Stimulated activated CD8-positive, alpha-beta memory T cell treated with anti-CD3 and anti-CD28 coated beads, Interleukin-4, amount 100 ng/mL, for 4 hours (primary cell): ENCODE measurements at regions not wholly inside any gene's neighbourhood (a gene's known extent, or its start where the extent isn't known, plus 50 kb on each side); places are given as distances from the start of the nearest gene placed in this dataset.

Experiments used
- DNase-seq, 2 donors: peaks; one replicate each; pipeline ENCODE4 v3.0.0-alpha.2; 2020; ENCODE audit warnings: low read depth in 2 of 2, low spot score in 1 of 2

DNA sequence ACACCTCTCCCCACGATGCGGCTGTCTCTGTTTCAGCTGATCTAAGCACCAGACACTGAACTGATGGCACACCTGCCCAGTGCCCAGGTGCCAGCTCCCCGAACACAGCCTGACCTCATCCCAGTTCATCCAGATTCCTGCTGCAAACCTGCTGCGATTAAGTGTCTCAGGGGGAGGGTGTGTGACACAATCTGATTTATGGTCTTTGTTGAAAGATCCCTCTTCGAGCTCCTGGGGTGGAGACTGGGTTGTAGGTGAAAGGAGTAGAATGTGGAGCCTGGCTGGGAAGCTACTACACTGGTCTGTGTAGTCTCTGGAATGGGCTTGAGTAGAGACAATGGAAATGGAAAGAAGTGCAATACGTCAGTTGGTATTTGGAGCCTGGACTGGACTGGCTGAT is 390.3 kb downstream of the SHANK2 start:
- no peak for DNase-seq

DNA sequence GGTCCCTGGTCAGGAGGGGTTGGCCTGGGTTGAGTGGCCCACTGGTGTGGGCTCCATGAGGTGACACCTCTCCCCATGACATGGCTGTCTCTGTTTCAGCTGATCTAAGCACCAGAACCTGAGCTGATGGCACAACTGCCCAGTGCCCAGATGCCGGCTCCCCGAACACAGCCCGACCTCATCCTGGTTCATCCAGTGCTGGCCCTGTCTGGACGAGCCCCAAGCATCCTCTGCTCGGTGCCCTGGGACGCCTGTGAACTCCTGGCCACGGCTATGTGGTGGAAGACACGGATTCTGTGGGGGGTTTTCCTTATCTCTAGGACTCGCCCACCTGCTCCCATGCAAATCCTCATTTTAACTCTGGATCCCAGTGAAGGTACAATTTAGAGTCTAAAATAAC is 389.2 kb downstream of the SHANK2 start:
- no peak for DNase-seq

DNA sequence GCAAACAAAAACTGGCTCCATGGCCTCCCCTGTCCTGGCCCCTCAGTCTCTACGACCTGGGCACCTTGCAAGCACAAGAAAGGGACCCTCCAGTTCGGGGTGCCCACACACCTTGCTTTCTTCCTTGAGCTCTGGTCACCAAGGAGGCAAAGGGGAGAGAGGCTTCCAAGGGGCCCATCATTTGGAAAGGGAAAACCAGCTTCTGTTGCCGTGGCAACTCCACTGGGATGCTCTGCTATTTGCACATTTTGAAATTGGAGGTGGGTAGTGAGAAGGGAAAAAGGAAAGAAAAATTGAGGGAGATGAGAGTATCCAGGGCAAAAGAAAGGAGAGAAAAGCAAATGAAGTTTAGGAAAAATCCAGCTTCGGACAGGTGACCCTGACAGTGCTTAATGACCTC is 388.4 kb downstream of the SHANK2 start:
- DNase-seq: no peak

DNA sequence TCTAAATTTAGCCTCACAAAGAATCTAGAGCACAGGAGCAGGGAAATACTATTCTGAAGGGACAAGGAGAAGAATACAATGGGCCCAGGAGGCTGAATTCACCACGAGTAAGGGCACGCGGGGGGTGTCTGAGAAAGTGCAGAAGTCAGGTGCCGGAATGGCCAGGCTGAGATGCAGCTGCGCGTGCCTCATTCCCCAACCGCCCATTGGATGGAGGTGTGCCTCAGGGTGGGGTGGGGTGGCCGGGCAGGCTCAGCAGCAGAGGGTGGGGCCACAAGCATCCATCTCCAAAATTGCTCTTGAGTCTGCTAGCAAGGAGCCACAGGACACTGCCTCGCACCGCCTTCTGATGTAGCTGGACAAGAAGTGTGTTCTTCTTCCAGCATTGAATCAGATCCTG is 387.0 kb downstream of the SHANK2 start:
- no peak for DNase-seq

DNA sequence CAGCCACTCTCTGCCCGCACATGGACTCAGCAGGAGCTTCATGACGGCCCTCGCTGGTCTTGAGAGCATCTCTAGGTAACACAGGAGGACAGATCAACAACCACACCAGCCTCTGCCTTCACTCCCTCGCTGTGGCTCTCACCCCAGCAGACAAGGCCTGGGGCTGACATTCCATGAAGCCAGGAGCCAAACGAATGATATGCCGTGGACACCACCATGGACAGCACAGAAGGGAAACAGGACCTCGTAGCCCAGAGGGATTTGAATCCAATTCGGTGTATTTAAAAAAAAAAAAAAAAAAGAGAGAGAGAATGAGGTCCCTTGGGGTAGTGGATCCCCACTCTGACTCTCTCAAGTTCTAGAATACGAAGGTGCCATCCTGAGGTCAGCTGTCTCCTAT is 385.5 kb downstream of the SHANK2 start:
- no peak for DNase-seq

DNA sequence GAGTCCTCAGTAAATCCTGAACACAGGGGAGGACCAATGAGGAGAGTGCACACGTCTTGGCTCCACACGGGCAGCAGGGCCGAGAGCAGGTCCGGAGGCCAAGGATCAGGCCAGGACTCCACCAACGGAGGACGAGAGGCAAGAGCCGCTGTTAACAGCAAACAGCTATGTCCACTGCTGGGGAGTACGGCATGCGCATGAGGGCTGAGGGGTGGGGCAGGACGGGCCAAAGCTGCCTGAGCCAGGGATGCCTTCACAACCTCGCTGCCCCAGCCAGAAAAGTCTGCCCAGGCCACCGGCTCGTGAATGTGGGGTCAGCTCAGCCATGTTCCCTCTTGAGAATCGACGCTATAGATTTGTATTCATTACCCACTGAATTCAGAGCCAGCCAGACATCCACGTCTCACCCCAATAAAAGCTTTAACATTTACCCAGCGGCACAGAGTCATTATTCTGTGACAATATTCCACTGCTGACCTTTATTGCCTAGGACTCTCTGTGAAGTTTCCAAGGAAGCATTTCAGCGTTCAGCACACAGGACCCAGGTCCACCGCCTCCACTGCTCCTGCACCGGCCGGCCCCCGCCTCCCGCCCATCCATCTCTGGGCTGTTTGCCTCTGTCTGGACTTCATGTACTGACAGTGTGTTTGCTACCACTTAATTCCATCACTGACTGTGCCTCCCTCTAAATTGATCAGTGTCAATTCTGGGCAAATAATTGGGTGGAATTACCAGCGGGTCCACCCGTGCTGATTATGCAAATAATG is 384.9 kb downstream of the SHANK2 start:
- DNase-seq: no peak

DNA sequence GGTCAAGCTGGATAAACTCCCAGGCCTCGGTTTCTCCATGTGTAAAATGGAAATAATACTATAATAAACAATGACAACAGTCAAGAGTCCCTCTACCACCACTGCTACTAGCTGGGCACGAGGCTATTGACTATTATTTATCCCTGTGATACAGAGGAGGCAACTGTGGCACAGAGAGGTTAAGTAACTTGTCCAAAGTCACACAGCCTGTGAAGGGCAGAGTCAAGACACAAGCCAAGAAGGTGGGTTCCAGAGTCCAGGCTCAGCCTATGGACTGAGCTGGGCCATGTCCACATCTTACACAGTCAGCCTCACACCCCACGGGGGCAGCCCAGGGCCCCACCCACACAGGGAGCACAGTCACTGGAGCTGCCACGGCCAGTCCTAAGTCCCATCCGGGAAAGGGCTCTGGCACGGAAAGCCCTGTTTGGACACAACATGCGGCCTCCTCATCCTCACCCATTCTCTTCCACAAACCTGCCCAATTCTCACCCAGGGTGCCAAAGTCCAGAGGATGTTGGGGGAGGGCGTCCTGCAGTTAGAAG is 384.0 kb downstream of the SHANK2 start:
- no peak for DNase-seq

DNA sequence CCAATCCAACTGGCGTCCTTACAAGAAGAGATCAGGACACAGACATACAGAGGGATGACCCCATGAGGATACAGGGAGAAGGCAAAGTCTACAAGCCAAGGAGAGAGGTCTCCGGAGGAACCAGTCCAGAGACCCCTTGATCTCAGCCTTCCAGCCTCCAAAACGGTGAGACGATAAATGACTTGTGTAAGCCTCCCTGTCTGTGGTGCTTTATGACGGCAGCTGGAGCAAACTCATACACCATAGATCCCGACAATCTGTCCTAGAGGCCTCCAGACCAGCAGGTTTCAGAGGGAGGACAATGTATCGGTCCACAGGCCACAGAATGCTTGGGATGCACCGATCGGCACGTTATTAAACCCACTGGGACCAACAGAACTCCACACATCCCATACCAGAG is 383.3 kb downstream of the SHANK2 start:
- DNase-seq: no peak

DNA sequence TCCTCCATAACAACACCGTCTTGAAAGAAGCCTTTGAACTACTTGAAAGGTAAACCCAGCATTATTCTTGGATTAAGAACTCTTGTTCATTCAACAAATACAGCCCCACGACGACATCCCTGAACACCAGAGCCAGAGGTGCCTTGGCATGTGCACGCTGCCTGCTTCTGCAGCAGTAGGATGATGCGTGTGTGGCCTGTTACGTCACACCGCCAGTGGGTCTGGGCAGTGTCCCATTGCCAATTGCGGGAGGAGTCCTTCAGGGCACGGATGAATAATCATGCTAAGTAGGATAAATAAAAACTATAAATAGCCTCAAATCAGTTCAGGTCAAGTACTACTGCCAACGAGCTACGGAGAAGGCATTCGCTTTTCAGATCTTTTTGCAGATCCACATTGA is 380.5 kb downstream of the SHANK2 start:
- DNase-seq: no peak

DNA sequence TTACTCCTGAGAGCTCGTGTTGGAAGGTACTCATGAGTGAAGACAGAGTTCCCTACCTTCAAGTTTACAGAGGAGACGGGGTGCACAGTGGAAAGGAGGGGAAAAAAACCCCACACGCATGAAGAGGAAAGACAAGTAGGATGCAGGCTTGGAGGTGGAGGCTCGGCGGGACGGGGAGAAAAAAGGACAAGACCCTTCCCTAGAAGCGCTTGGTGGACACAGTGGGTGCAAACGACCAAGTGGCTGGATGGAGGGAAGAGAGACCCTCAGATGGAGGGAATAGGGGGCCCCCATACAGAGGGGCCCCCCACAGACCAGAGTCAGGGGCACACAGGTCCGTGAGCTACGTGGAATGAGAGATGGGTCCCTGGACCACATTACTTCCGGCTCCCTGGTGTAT is 380.1 kb downstream of the SHANK2 start:
- no peak for DNase-seq

DNA sequence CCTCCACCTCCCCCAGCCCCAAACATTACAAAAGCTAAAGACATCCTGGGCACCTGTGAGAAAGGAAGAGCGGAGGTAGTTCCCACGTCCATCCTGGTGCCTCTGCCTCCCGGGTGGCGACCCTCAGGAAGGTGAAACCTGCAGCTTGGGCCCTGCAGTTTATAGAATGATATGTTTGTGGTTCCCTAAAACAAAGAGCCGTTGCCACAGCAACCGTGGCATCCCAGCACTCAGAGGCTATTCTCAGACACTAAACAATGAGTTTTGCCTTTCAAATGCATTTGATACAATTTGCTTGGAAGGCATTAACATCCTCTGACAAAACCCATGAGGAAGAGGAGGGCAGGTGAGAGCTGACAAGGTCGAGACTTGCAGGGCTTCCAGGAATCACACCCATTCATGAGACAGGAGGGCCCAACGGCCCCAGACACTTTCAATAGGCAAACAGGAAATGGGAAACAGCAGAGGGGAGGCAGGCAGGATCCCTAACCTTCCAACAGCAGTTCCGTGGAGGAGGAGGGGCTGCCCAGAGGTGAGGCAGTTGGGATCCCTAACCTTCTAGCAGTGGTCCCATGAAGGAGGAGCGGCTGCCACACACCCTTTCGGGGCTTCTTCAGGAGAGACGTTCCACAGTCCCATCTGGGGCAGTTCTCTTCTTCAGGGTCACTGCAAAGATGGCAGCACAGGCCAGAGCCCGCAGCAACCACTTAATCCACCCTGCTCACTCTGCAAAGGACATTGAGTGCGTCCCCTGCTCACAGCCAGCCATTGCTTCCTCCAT is 379.2 kb downstream of the SHANK2 start:
- DNase-seq: no peak

DNA sequence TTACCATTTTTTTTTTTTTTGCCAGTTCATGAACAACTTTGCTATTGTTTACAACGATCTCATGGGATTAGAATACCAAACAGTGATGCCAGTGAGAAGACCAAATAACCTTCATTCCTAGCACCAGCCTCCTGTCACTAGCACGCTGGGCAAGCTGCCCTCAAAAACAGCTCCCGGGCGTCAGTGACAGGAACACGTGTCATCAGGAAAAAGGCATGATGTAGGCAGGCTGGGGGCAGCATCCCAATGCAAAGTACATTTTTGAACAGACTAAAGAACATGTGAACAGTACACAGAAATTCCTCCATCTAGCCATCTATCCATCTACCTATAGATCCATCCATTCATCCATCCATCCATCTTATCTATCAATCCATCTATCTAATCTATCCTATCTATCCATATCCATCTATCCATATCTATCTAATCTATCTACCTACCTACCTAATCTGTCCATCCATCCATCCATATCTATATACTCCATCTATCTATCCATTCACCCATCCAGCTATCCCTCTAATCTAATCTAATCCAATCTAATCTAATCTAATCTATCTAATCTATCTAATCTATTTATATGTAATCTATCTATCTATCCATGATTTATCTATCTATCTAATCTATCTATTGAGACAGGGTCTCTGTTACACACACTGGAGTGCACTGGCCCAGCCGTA is 378.5 kb downstream of the SHANK2 start:
- DNase-seq: no peak

DNA sequence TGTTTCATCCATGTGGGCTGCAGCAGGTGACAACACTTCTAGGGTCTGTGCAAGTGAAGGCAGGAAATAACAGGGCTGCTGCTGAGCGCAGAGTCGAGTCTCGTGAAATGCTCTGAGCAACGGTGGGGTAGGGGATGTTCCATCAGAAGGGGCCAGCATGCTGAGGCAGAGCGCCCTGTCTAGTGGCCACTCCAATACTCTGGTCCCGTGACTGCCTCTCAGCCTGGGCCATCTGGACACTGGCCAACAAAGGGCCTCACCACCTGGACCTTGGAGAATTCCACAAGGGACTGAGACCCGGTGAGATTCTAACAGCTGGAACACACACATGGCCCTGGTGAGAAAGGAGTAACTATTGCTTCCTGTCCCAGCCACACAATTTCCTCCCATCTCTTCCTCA is 375.7 kb downstream of the SHANK2 start:
- no peak for DNase-seq

DNA sequence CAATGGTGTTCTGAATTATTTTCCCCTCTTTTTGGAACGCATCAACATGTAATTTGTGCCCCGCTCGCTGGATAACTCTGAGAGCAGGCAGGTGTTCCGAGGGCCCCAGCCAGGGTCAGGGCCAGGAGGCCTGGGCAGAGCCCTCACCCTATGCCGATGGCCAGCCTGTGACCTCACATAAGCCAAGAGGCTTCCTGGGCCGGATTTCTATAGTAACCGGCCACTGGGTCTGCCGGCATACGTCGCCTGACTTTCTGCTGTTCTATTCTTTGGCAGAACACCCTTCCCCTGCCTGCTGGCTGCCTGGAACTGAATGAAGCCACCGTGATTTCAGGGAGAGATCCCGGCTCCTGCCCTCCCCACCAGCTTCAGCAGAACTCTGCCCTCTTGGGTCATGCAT is 375.2 kb downstream of the SHANK2 start:
- DNase-seq: no peak

DNA sequence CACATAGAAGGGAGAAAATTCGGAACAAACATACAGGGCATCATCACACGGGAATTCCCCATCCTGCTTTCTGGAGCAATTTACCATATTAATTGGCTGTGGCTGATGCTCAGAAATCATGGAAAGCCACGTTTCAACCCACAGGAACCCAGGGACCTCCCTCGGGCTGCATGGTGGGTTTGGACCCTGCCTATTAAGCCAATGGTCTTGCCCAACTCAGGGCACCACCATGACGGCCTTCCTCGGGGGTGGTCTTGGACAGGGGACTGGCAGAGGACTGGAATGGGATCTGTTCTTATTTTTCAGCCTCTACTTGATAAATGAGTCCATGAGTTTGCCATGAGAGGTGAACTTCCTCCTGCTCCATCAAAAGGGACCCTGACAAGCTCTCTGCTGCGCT is 374.0 kb downstream of the SHANK2 start:
- DNase-seq: no peak

DNA sequence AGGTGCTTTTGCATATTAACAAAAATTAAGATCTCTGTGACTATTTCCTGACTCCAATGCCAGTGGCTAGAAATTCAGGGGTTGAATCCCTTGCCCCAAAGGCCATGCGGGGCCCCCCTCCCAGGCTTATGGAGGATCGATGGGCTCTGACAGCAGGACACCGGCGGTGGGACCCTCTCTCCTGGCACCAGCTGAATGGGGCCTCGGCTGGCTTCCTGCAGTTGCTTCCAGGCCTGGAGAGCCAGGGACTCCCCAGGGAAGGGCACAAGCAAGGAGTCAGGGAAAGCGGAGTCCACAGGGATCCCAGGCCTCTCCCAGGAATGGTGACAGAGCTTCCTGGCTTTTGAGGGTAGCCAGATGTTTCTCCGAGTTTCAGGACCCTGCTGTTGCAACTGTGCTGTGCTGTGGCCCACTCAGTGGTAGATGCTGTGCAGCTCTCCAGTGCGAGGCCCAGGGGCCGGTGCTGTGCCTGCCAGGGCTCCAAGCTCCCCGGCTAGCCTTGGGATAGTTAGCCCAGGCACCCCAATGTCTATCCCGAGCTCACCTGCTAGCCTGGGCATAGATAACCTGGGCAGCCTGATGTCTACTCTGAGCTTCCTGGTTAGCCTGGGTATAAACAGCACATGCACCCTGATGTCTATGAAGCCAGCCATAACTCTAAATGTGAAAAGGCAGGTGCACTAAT is 372.6 kb downstream of the SHANK2 start:
- DNase-seq: no peak

DNA sequence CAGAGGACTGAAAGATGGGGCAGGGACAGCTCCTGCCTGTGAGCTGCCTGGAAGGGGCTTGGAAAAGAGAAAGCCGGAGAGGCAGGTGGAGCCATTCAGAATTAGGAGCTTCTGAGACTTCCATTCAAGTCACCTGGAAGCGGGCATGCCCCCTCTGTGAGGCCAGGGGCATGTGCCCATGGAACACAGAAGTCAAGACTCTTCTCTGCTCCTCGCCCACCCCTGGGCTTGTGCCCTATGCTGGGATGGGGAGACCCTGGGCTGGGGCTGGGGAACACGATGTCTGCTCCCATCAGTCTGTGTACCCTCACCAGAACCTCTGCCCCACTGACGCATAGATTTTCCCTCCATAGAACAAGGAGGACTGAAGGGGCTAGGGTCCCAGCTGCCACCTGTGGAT is 372.0 kb downstream of the SHANK2 start:
- no peak for DNase-seq

DNA sequence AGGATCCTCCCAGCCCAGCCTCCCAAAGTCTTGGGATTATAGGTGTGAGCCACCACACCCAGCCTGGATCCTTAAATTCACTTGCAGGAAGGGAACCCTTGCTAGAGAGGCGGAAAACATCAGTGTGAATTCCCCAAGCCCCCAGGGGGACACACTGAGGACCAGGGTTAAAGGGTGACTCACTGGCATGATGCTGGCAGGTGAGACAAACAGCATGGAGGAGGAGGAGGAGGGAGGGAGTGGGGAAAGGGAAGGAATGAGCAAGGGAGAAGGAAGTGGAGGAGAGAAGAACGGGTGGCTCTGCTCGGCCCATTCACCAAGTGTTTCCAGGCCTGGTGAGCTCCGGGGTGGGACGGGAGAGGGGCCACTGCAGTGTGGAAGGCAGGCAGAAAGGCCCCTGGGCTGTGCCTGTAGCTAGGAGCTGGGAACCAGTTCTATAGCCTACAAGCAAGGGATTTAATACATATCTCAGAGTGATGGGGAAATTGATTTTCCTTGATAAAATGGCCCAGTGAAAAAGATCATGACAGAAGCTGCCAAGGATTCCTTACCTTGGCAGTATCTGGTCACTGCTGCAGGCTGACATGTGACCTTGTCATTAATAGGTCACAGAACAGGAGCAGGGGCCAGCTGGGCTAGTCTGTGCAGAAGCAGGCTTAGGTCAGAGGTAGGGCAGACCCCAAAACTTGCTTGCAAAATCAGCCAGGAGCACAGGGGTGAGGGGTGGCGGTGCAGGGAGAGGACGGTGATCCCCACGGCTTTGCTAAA is 370.2 kb downstream of the SHANK2 start:
- DNase-seq: no peak

DNA sequence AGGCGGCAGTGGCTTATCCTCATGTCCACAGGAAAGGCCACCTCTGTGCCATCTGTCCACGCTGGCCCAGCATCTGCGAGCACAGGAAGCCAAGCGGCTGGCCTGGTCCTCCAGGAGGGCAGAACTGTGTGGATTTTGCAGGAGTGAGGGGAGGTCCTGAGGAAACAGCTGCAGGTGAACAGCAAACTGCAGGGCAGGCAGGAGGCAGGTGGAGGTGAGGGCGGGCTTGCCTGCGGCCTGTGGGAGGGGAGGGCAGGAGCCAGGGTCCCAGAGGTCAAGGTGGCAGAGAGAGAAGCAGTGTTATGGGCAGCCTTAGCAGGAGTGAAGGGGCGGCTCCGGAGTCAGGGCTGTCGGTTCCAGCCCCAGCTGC is 369.7 kb downstream of the SHANK2 start:
- no peak for DNase-seq

DNA sequence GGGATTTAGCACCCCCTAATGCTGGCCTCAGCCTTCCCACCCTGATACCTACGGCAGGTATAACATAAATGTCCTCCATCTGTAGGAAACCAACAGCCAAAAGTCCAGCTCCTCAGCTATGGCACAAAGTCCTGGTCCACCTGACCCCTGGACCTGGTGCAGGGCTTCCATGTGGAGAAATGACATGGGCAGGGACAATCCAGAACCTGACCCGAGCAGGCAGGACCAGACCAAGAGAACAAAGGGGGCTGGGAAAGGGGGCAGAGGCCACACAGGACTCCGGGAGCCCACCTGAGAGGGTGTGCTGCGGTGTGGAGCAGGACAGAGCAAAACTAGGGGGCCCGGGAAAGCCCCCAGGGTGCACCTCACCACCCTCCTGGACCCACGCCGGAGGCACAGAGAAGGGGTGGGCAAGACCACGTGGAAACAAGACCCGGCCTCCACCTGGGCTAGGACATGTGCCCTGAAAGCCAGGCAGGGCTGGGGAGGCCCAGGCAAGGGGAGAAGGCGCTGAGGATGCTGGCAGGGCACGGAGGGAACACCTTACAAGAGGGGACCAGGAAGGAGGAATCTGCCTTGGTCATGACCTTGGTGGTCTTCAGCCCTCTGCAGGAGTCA is 368.9 kb downstream of the SHANK2 start:
- DNase-seq: no peak
